ENCODE measurements at regions not wholly inside any gene's neighbourhood (a gene's known extent, or its start where the extent isn't known, plus 50 kb on each side); places are given as distances from the start of the nearest gene placed in this dataset.

- TF ChIP-seq, protein P1, sequence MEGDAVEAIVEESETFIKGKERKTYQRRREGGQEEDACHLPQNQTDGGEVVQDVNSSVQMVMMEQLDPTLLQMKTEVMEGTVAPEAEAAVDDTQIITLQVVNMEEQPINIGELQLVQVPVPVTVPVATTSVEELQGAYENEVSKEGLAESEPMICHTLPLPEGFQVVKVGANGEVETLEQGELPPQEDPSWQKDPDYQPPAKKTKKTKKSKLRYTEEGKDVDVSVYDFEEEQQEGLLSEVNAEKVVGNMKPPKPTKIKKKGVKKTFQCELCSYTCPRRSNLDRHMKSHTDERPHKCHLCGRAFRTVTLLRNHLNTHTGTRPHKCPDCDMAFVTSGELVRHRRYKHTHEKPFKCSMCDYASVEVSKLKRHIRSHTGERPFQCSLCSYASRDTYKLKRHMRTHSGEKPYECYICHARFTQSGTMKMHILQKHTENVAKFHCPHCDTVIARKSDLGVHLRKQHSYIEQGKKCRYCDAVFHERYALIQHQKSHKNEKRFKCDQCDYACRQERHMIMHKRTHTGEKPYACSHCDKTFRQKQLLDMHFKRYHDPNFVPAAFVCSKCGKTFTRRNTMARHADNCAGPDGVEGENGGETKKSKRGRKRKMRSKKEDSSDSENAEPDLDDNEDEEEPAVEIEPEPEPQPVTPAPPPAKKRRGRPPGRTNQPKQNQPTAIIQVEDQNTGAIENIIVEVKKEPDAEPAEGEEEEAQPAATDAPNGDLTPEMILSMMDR (IDR thresholded peaks at IDR 0.05; ENCODE audit: control extremely low read depth in 1 of 3, insufficient read depth in 1 of 3, low read depth in 1 of 3, low read length in 3 of 3): no peak
- TF ChIP-seq RFX5 (IDR thresholded peaks at IDR 0.05; ENCODE audit: borderline replicate concordance, low read depth, low read length) (no peak), SP2 (IDR thresholded peaks at IDR 0.05; ENCODE audit: low read length) (no peak), RBBP5 (IDR thresholded peaks at IDR 0.05; ENCODE audit: borderline replicate concordance, low read depth, low read length) (no peak), JUND (IDR thresholded peaks at IDR 0.05; ENCODE audit: low read length) (no peak), CREB1 (IDR thresholded peaks at IDR 0.05) (no peak), CEBPB (IDR thresholded peaks at IDR 0.05; ENCODE audit: low read depth, low read length) (no peak), JUN (IDR thresholded peaks at IDR 0.05; ENCODE audit: low read depth, low read length) (no peak), SIN3A (conservative IDR thresholded peaks at IDR 0.05 in 1 of 2, IDR thresholded peaks at IDR 0.05 in 1 of 2; ENCODE audit: low read depth in 1 of 2, low read length in 2 of 2) (no peak)
- TF ChIP-seq, protein P2, sequence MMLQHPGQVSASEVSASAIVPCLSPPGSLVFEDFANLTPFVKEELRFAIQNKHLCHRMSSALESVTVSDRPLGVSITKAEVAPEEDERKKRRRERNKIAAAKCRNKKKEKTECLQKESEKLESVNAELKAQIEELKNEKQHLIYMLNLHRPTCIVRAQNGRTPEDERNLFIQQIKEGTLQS (IDR thresholded peaks at IDR 0.05; ENCODE audit: insufficient read depth, low read depth, low read length): no peak
These were observed 123.6 kb downstream of the NUDT12 start for GRCh38 chr5:103439007-103439406.
